ENCODE measurements at regions not wholly inside any gene's neighbourhood (a gene's known extent, or its start where the extent isn't known, plus 50 kb on each side); places are given as distances from the start of the nearest gene placed in this dataset.
"Not testable (repeated sequence)": the region's sequence is repeated elsewhere in the genome, so short reads cannot be mapped to it uniquely, and the experiment has no call there.

GRCh38 chr13:104522235-104523072 lies 1456.2 kb upstream of the SLC10A2 start:
- H3K4me3 ChIP-seq (ENCODE audit: low read depth, low read length), result no peak overlapping the region
- no peak for TF ChIP-seq CTCF (IDR thresholded peaks at IDR 0.05; ENCODE audit: low read depth, low read length)
- DNase-seq (ENCODE audit: low read depth, low spot score), result no peak
- in situ Hi-C loops (cut with HindIII; ENCODE audit: low sequenced_read_pairs), result no loop called here

GRCh38 chr13:104510422-104510821 lies 1444.2 kb upstream of the SLC10A2 start:
- TF ChIP-seq CTCF (IDR thresholded peaks at IDR 0.05; ENCODE audit: low read depth, low read length), result no peak
- DNase-seq (ENCODE audit: low read depth, low spot score), result no peak
- no peak overlapping the region for H3K4me3 ChIP-seq (ENCODE audit: low read depth, low read length)
- in situ Hi-C loops (cut with HindIII; ENCODE audit: low sequenced_read_pairs), result no loop called here

GRCh38 chr13:104493502-104493901 lies 1427.3 kb upstream of the SLC10A2 start:
- H3K4me3 ChIP-seq (ENCODE audit: low read depth, low read length); in situ Hi-C loops (cut with HindIII; ENCODE audit: low sequenced_read_pairs); DNase-seq (ENCODE audit: low read depth, low spot score): not testable (repeated sequence)

- in situ Hi-C loops (cut with HindIII; ENCODE audit: low sequenced_read_pairs), result no loop called here
- no peak for DNase-seq (ENCODE audit: low read depth, low spot score)
- no peak overlapping the region for H3K4me3 ChIP-seq (ENCODE audit: low read depth, low read length)
- no peak for TF ChIP-seq CTCF (IDR thresholded peaks at IDR 0.05; ENCODE audit: low read depth, low read length)
These were observed 1425.7 kb upstream of the SLC10A2 start for GRCh38 chr13:104491916-104492315.

GRCh38 chr13:104487006-104487405 lies 1420.8 kb upstream of the SLC10A2 start:
- no peak for TF ChIP-seq CTCF (IDR thresholded peaks at IDR 0.05; ENCODE audit: low read depth, low read length)
- peak; percentile 54 for DNase-seq (ENCODE audit: low read depth, low spot score)
- no peak overlapping the region for H3K4me3 ChIP-seq (ENCODE audit: low read depth, low read length)
- in situ Hi-C loops (cut with HindIII; ENCODE audit: low sequenced_read_pairs), result no loop called here

- TF ChIP-seq CTCF (IDR thresholded peaks at IDR 0.05; ENCODE audit: low read depth, low read length), result no peak
- in situ Hi-C loops (cut with HindIII; ENCODE audit: low sequenced_read_pairs), result no loop called here
- DNase-seq (ENCODE audit: low read depth, low spot score), result no peak
- H3K4me3 ChIP-seq (ENCODE audit: low read depth, low read length), result no peak overlapping the region
These were observed 1419.4 kb upstream of the SLC10A2 start for GRCh38 chr13:104485571-104485970.

- no peak for DNase-seq (ENCODE audit: low read depth, low spot score)
- no peak for TF ChIP-seq CTCF (IDR thresholded peaks at IDR 0.05; ENCODE audit: low read depth, low read length)
- no peak overlapping the region for H3K4me3 ChIP-seq (ENCODE audit: low read depth, low read length)
- in situ Hi-C loops (cut with HindIII; ENCODE audit: low sequenced_read_pairs), result no loop called here
These were observed 1417.4 kb upstream of the SLC10A2 start for GRCh38 chr13:104483631-104484030.

Measured in astrocyte of the spinal cord (primary cell).